BE2C (cell line): ENCODE measurements at regions not wholly inside any gene's neighbourhood (a gene's known extent, or its start where the extent isn't known, plus 50 kb on each side); places are given as distances from the start of the nearest gene placed in this dataset.
"Not testable (repeated sequence)": the region's sequence is repeated elsewhere in the genome, so short reads cannot be mapped to it uniquely, and the experiment has no call there.

Experiments
- DNase-seq: peaks from one replicate; pipeline ENCODE4 v3.0.0-alpha.2; 2020
- H3K27me3 ChIP-seq: fragments of 250-450 bp; sonication (Bioruptor Pico); 2 replicates; pipeline ENCODE4 v1.5.1; 2020; ENCODE audit warnings: mild to moderate bottlenecking
- H3K36me3 ChIP-seq: fragments of 250-450 bp; sonication (Bioruptor Pico); 2 replicates; pipeline ENCODE4 v1.5.1; 2020; ENCODE audit warnings: mild to moderate bottlenecking
- H3K4me1 ChIP-seq: fragments of 250-450 bp; sonication (Bioruptor Pico); 2 replicates; pipeline ENCODE4 v1.5.1; 2020
- H3K4me3 ChIP-seq: 2 replicates; pipeline ENCODE4 v1.5.1; 2011; ENCODE audit warnings: low read depth, low read length
- H3K9me3 ChIP-seq: fragments of 250-450 bp; sonication (Bioruptor Pico); 2 replicates; pipeline ENCODE4 v1.5.1; 2020
- CTCF ChIP-seq: IDR thresholded peaks from 2 replicates; pipeline ENCODE4 v1.5.1; 2012; ENCODE audit warnings: mild to moderate bottlenecking, low read depth, low read length

- Histone ChIP-seq H3K4me3 (no peak overlapping the region), H3K9me3 (no peaks in the 10 kb centered on the region), H3K4me1 (no peaks in the 10 kb centered on the region), H3K36me3 (no peaks in the 10 kb centered on the region), H3K27me3 (peaks cover 3% of the 10 kb centered on the region; the same call in 1 of the 2 replicates)
- DNase-seq: no peak
- TF ChIP-seq CTCF: no peak
Observed at GRCh38 chr6:170199716-170200115, 91.2 kb downstream of the DLL1 start.

- Histone ChIP-seq H3K4me1 (no peaks in the 10 kb centered on the region), H3K4me3 (no peak overlapping the region), H3K9me3 (no peaks in the 10 kb centered on the region), H3K27me3 (peaks cover 3% of the 10 kb centered on the region; the same call in 1 of the 2 replicates), H3K36me3 (no peaks in the 10 kb centered on the region)
- DNase-seq: no peak
- TF ChIP-seq CTCF: no peak
Observed at GRCh38 chr6:170198298-170198697, 92.6 kb downstream of the DLL1 start.

- no peaks in the 10 kb centered on the region for H3K36me3 ChIP-seq
- DNase-seq: no peak
- TF ChIP-seq CTCF: no peak
- peaks cover 3% of the 10 kb centered on the region; the same call in 1 of the 2 replicates for H3K27me3 ChIP-seq
- H3K4me3 ChIP-seq: no peak overlapping the region
- no peaks in the 10 kb centered on the region for H3K4me1 ChIP-seq
- no peaks in the 10 kb centered on the region for H3K9me3 ChIP-seq
Observed at GRCh38 chr6:170193326-170193821, 97.5 kb downstream of the DLL1 start.

- no peak for DNase-seq
- TF ChIP-seq CTCF: no peak
- Histone ChIP-seq H3K4me3 (no peak overlapping the region), H3K36me3 (no peaks in the 10 kb centered on the region), H3K4me1 (no peaks in the 10 kb centered on the region), H3K9me3 (no peaks in the 10 kb centered on the region), H3K27me3 (peaks cover 3% of the 10 kb centered on the region; the same call in 1 of the 2 replicates)
Observed at GRCh38 chr6:170192905-170193304, 98.0 kb downstream of the DLL1 start.

- H3K9me3 ChIP-seq, H3K36me3 ChIP-seq, H3K27me3 ChIP-seq, H3K4me3 ChIP-seq, DNase-seq, H3K4me1 ChIP-seq: not testable (repeated sequence)
Observed at GRCh38 chr6:170192101-170192500, 98.8 kb downstream of the DLL1 start.

- Histone ChIP-seq H3K4me3 (no peak overlapping the region), H3K9me3 (no peaks in the 10 kb centered on the region), H3K36me3 (no peaks in the 10 kb centered on the region), H3K4me1 (no peaks in the 10 kb centered on the region), H3K27me3 (no peaks in the 10 kb centered on the region)
- DNase-seq: no peak
- TF ChIP-seq CTCF: no peak
Observed at GRCh38 chr6:170190046-170190445, 100.8 kb downstream of the DLL1 start.

- Histone ChIP-seq H3K4me3 (no peak overlapping the region), H3K9me3 (no peaks in the 10 kb centered on the region; the same call in 1 of the 2 replicates), H3K36me3 (no peaks in the 10 kb centered on the region), H3K27me3 (no peaks in the 10 kb centered on the region), H3K4me1 (no peaks in the 10 kb centered on the region)
- no peak for TF ChIP-seq CTCF
- no peak for DNase-seq
Observed at GRCh38 chr6:170189236-170189635, 101.6 kb downstream of the DLL1 start.
